HG02642 (cell line): ENCODE measurements at regions not wholly inside any gene's neighbourhood (a gene's known extent, or its start where the extent isn't known, plus 50 kb on each side); places are given as distances from the start of the nearest gene placed in this dataset.

ENCODE experiments used
- ATAC-seq: cut with Tn5 transposase; IDR thresholded peaks from one replicate; pipeline ENCODE4 v1.9.1; 2021; ENCODE audit warnings: mild to moderate bottlenecking; ENCODE audit not compliant: unreplicated experiment, poor library complexity

GRCh38 chr2:19573784-19574183 lies 215.4 kb upstream of the OSR1 start:
- no peak for ATAC-seq

- no peak for ATAC-seq
Measured at GRCh38 chr2:19571773-19572172, 213.3 kb upstream of the OSR1 start.

- ATAC-seq = no peak
Measured at GRCh38 chr2:19569300-19569791, 210.9 kb upstream of the OSR1 start.

DNA sequence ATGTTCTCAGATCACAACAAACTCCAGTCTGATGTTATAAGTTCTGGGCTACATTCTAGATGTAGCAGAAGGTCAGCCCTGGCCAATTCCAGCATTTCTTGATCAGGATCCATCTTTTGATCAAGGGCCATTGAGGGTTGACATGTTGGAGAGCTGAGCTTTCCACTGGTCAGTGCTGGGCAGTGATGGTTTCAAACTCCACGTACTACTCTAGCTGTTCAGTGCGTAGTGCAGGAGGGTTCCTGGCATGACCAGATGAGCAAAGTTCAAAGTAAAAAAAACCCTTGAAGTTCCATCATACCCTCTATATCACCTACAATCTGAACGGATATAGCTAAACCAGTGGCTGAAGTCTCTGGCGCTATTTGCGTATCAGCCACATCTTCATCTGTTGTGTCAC lies 210.4 kb upstream of the OSR1 start:
- no peak for ATAC-seq

- no peak for ATAC-seq
Measured at GRCh38 chr2:19560785-19561184, 202.4 kb upstream of the OSR1 start.

- no peak for ATAC-seq
Measured at GRCh38 chr2:19559596-19560240, 201.3 kb upstream of the OSR1 start.

- ATAC-seq = no peak
Measured at GRCh38 chr2:19556648-19557047, 198.2 kb upstream of the OSR1 start.

DNA sequence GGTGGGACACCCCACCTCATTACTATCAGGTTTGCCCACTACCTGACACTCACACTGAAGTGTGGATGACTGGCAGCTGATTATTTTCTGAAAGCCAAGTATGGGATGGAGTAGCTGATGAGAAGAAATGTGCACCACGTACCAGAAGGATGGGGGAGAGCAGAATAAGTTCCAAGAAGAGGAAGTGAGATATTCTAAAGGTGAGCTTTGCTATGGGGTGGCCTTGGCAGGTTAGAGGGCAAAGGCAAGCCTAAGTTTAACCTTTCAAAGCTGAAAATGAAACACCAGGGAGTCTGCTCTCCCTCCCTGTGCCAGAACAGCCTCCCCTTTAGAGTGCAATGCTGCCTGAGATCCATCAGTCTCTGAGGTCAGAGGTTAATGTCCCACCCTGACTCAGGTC lies 196.1 kb upstream of the OSR1 start:
- ATAC-seq = peak; percentile 48

- no peak for ATAC-seq
Measured at GRCh38 chr2:19552270-19552669, 193.8 kb upstream of the OSR1 start.

GRCh38 chr2:19550750-19551149 lies 192.3 kb upstream of the OSR1 start:
- no peak for ATAC-seq

- ATAC-seq = no peak
Measured at GRCh38 chr2:19549821-19550220, 191.4 kb upstream of the OSR1 start.

DNA sequence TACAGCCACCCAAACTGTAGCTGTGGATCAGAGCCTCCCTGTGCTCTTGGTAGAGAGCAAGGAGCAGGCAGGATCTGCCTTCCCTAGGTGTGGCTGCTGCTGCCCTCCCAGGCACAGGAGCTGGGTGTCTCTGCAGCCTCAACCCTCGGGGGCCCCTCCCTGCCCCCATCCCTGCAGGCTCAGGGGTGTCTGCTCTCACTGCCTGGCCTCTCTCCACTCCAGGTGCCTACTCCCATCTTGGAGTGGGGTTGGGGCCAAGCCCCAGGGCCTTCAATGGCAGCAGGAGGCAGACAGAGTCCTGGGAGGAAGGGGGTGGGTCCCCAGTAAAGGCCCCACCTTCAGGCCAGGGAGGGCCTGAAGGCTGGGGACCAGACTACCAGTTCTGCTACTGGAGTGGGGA lies 189.7 kb upstream of the OSR1 start:
- ATAC-seq = no peak

- no peak for ATAC-seq
Measured at GRCh38 chr2:19547321-19547720, 188.9 kb upstream of the OSR1 start.

GRCh38 chr2:19545507-19545906 lies 187.1 kb upstream of the OSR1 start:
- ATAC-seq = no peak

DNA sequence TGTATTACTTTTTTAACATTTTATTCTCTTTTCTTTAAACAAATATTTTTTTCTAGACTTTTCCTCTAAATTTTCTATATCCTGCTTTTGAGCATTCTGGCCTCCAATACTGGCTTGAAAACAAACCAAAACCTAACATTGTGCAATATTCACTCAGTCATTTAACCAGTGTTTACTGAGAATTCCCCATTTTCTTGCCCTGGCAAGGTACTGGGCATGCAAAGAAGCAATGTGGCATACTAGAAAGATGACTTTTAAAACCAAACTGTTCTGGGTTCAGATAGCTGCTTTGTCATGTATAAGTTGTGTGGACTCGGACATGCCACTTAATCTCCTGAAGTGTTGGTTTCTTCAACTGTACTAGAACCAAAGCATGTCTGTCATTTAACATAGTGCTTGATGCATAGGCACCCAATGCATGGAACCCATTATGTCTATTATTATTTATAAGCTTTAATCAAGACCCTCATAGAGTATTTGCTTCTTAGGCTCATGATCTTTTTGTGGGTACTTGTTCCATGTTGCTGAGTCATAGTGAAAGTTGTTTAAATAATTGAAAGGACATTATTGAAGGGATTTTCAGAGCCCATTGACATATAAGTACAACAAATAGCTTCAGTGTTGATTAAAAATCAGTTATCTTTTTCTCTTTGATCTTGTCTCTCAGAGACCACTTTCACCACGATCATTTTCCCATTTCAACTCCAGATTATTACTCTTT lies 185.4 kb upstream of the OSR1 start:
- no peak for ATAC-seq

DNA sequence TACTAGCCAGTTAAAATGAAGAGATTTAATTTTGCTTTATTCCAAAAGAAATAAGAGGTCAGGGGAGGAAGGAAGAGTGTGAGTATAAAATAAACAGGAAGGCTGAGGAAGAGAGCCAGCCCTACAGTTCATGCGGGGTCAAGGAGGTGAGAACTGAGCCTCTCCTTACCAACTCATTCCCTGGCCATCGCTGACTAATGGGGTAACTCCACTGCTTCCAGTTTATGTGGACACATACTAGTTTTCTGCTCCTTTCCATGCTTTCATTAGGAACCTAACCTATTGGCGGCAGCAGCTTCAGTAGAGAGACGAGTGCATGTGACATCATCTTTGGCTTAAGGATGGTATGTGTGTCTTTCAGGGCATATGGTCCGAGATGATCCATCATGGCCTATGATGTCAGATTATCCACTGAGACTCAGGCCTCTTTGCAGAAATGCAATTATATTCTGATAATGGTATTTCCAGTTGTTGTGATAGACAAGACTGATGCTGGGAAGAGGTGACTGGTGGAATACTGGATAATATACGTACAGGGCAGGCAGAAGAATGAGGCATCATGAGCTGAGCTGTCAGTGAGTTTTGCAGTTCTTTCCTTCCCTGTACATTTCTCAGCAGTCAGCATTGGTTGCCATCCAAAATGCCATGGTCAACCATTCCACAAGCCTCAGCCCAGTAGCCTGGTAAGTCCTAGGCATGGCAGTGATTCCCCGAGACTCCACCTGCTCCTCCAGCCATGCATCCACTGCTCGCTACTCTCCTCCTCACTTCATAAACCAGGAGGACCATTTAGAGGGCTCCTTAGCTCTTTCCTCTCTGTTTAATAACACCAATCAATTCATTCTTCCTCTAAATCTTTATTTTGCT lies 184.6 kb upstream of the OSR1 start:
- ATAC-seq = no peak

GRCh38 chr2:19541884-19542283 lies 183.5 kb upstream of the OSR1 start:
- no peak for ATAC-seq

- ATAC-seq = no peak
Measured at GRCh38 chr2:19540739-19541525, 182.5 kb upstream of the OSR1 start.

DNA sequence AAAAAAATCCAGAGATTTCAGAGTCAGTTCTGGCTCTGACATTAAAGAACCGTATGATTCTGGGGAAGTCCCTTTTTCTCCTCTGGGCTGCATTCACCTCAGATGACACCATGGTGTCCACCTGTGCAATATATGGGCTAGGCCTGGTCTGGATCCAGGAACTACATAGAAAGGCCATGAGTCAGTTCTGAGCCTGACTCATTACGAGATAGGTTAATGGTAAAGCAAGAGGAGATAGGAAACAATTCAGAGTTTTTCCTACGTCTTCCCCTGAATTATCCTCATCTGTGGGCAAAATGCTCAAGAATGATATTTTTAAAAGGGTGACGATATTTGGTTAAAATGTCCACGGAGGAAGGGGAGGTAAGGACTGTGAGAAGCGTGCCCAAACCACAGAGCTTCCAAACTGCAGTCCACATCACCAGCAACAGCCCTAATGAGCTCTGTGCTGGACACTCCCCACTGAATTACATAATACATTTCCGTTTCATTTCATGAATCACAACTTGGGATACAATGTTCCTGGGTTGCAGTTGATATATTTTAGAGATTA lies 180.1 kb upstream of the OSR1 start:
- ATAC-seq = no peak

DNA sequence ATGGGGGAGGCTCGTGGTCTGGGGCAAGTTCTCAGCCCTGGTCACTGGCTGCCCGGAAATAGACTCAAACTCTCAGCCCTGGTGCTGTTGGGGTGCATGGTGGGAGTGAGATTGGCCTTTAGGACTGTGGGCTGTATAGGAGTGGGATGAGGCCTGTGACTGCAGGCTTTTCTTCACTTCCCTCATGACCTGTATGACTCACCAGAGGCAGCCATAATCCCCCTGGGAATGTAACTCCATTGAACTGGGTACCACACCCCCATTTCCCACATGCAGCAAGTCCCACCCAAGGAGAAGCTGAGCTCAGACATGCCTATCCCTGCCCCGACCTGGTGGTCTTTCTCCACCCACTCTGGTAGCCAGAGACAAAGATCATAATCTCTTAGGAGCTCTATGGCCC lies 177.7 kb upstream of the OSR1 start:
- no peak for ATAC-seq
